ENCODE measurements at regions not wholly inside any gene's neighbourhood (a gene's known extent, or its start where the extent isn't known, plus 50 kb on each side); places are given as distances from the start of the nearest gene placed in this dataset.

DNA sequence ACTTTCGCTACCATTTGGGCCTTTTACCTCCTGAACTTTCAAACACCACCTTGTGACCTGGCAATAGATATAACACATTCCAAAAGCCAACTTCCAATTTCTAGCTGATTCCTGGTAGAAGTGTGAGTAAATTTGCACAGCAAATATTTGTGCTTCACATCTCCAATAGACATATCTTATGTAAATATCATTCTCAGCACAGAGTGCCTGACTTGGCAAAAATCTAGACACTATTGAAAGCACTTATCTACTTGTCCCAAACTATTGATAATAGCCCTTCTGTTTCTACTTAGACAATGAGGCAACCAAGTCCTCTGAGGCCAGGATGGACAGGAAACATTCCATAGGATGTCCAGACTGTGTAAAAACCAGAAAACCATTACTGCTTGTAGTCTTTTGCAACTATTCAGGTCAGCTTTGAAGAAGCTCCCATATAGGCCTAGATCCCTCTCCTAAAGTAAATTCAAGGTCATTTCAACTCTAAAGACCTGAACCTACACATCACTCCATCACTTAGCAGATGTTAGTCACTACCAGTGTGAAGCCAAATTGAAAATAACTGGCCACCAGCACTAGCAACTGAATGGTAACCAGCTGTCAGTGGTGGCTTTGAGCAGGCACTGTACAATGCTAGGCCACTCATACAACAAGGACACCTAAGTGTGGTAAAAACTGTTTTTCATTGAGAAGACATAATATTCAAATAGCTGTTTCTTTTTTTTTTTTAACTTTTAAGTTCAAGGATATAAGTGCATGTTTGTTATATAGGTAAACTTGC lies 95.3 kb upstream of the RSPO3 start:
- DNase-seq = no peak

DNA sequence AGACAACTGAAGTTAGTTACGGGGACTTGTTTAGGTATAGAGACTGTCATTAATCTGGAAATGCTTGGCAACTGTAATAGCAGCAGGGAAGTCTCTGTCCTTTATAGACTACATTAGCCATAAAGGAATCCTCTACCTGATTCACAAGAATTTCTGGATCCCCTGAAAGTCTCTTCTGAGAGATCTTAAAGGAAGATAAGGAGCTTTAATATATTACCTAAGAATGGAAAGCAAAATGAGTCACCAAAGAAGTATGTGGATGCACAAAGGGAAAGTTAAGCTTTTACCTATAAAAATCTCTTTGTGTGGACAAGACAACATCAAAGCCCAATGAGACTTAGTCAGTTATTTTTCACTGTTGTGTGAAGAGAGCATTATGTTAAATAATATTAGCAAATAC lies 92.2 kb upstream of the RSPO3 start:
- DNase-seq = no peak

DNA sequence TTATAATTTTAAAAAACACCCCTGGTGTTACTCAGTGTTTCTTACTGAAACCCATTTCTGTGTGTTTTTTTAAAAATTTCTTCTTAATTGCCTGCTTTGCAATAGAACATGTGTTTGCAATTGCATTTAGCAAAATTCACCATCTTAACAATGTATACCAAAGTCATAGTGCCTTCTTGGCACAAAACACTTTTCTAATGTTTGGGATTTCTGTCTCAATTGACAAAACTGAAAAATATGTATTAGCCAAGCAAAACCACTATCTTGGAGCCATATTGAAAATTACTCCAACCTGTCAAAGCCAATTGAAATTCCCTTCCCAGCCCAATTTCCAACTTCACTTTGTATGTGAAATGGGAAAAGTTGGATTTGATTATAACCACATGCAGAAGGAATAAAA lies 88.4 kb upstream of the RSPO3 start:
- no peak for DNase-seq

- DNase-seq = no peak
These were observed 87.6 kb upstream of the RSPO3 start for GRCh38 chr6:127030836-127031235.

DNA sequence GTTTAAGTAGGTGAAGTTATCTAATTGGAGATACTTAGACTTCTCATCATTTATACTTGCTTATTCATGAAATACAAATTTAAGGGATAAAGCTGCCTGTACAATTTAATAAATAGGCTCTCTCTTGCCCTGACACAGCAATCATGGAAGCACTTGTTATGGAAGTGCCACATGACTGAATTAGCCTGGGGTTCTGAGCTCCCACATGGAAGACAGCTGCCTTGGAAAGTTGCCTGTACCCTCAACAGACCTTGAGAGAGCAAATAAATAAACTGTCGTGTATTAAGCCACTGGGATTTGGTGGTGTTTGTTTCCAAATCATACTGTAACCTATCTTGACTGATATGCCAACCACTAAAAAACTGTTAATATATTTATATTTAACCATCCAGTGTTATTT lies 87.0 kb upstream of the RSPO3 start:
- peak; percentile 14 for DNase-seq

- DNase-seq = no peak
These were observed 85.5 kb upstream of the RSPO3 start for GRCh38 chr6:127032971-127033370.

DNA sequence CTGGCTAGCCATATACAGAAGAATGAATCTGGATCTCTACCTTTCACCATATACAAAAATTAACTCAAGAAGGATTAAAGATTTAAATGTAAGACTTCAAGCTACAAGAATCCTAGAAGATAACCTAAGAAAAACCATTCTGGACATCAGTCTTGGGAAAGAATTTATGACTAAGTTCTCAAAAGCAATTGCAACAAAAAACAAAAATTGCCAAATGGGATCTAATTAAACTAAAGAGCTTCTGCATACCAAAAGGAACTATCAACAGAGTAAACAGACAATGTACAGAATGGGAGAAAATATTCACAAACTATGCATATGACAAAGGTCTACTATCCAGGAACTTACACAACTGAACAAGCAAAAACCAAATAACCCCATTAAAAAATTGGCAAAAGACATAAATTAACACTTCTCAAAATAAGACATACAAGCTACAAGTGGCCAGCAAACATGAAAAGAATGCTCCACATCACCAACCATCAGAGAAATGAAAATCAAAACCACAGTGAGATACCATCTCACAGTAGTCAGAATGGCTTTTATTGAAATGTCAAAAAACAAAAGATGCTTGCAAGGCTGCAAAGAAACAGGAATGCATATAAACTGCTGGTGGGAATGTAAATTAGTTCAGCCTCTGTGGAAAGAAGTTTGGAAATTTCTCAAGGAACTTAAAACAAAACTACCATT lies 66.8 kb upstream of the RSPO3 start:
- DNase-seq = no peak

DNA sequence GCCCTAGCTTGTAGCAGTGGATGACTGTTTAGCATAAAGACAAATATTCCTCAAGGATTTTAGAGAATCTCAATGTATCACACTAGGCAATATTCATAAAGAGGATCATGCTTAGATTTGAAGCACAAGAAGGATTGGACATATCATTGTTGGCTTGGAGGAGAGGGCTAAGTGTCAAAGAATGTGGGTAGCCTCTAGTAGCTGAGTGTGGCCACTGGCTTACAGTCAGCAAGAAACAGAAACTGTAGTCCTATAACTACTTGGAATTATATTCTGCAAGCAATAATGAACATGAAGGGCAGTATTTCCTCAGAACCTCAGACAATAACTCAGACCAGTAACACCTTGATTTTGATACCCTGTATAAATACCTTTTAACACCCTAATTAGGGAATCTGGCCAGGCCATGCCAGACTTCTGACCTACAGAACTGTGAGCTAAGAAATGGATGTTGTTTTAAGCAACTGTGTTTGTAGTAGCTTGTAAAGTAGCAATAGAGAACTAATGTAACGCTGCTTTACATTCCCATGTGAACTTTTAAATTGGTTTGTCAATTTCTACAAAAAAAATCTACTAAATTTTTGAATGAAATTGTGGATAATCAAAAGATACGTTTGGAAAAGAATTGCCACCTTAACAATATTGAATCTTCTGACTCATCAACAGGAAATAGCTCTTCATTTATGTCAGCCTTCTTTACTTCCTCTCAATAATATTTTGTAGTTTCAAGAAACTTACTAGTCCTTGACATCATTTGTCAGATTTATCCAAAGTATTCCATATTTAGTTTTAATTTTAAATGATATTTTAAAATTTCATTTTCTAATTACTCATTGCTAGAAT lies 65.2 kb upstream of the RSPO3 start:
- no peak for DNase-seq

DNA sequence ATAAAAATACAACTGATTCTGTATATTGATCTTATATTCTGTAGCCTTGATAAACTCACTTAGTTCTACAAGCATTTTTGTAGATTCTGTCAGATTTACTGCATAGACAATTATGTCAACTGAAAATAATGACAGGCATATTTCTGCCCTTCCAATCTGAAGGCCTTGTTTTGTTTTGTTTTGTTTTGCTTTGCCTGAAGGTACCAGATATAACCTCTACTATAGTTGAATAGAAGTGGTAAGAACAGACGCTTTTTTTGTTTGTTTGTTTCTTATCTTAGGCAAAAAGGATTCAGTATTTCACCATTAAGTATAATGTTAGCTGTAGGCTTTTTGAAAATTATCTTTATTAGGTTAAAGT lies 64.6 kb upstream of the RSPO3 start:
- no peak for DNase-seq

GRCh38 chr6:127058027-127058426 lies 60.4 kb upstream of the RSPO3 start:
- DNase-seq = no peak

- no peak for DNase-seq
These were observed 59.5 kb upstream of the RSPO3 start for GRCh38 chr6:127058936-127059335.

Measured in COR-L47 (cell line).